ENCODE measurements at regions not wholly inside any gene's neighbourhood (a gene's known extent, or its start where the extent isn't known, plus 50 kb on each side); places are given as distances from the start of the nearest gene placed in this dataset.

GRCh38 chr6:43982084-43982625, 145.1 kb downstream of the MRPL14 start:
- TF ChIP-seq REST (IDR thresholded peaks at IDR 0.05; ENCODE audit: insufficient read depth in 1 of 2, low read depth in 2 of 2, low read length in 2 of 2) (no peak), POLR2AphosphoS5 (IDR thresholded peaks at IDR 0.05; ENCODE audit: low read depth, low read length) (no peak), FOXP2 (optimal IDR thresholded peaks at IDR 0.05; ENCODE audit: borderline replicate concordance, extremely low read depth, extremely low read length, insufficient read depth) (no peak), TAF1 (IDR thresholded peaks at IDR 0.05; ENCODE audit: borderline replicate concordance, insufficient read depth, low read length) (no peak), SIN3A (IDR thresholded peaks at IDR 0.05; ENCODE audit: borderline replicate concordance, insufficient read depth, low read length) (no peak)

DNA sequence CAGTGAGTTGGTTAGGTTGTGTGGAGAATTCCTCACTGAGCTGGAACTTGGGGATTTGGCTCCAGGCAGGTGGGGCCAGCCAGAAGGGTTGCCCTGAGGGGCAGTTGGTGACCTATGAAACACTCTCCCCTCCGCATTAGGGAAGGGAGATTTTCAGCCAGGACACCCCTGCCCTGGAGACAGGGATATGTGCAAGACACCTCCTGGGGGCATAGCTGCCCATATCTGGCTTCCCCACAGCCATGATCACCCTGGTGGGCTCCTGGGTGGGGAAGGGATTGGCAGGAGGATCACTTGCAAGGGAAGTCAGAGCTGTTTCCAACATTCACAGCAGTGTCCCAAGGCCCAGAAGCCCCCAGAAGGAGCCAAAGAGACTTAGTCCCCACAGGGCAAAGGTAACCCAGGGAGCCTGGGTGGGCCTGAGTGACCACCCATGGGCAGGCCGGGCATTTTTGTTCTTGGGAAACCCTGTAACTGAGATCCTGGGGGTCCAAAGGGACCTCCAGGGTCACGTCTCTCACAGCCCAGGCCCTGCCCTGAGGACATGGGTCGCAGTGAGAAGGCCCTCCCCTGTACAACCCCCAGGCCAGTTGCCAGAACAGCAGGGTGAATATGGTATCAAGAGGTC, 145.8 kb downstream of the MRPL14 start:
- no peak for TF ChIP-seq SIN3A (IDR thresholded peaks at IDR 0.05; ENCODE audit: borderline replicate concordance, insufficient read depth, low read length)

DNA sequence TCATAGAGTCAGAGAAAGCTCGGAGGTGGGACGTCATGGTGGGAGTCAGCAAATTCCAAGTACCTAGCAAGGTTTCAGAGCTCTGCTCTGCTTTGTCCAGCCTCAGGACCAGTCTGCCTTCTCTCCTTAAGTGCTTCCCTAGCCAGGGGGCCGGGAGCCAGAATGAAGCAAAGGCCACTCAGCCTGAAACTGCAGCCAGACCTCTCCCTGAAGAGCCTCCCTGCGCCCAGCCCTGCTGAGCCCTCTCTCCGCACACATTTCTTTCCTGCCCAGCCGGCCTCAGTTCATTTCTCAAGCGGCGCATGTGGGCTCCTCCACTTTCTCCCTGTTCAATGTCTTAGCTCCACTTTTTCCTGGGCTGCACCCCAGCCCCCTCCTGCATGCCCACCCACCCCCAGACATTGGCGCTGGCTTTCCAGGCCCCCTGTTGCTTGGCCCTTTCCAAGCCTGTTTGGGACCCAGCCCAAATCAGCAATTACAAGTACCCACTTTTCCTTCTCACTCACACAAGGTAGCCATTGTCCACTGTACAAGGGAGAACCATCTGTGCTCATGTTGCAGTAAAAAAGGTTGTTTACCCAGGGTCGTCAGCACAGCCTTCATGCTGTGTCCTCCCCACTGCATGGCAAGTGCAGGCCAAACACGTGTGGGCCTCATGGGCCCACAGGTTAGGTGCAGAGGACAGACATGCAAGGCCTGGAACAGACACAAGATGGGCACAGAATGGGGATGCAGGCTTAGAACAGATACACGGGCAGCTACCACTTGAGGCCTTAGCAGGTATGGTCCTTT, 147.1 kb downstream of the MRPL14 start:
- TF ChIP-seq TAF1 (IDR thresholded peaks at IDR 0.05; ENCODE audit: borderline replicate concordance, insufficient read depth, low read length): no peak
- TF ChIP-seq POLR2AphosphoS5 (IDR thresholded peaks at IDR 0.05; ENCODE audit: low read depth, low read length): no peak
- no peak for TF ChIP-seq FOXP2 (optimal IDR thresholded peaks at IDR 0.05; ENCODE audit: borderline replicate concordance, extremely low read depth, extremely low read length, insufficient read depth)
- TF ChIP-seq REST (IDR thresholded peaks at IDR 0.05; ENCODE audit: insufficient read depth in 1 of 2, low read depth in 2 of 2, low read length in 2 of 2): no peak
- no peak for TF ChIP-seq SIN3A (IDR thresholded peaks at IDR 0.05; ENCODE audit: borderline replicate concordance, insufficient read depth, low read length)

DNA sequence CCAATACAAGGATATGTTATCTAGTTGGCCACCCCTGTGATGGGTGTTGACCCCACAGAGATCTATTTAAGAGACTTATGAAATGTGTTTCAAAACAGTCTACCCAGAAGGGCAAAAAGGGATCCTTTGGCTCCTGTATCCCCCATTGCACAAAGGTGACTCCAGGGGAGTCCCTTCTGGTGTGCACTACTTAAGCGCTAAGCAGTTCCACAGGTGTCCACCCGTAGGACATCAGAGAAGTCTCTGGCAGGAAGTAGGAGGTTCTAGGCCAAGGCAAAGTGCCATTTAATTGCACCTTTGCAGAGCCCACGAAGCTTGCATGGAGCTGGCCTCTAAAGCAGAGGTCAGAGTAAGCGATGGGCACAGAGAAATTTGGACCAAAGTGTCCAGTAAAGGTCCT, 147.7 kb downstream of the MRPL14 start:
- TF ChIP-seq REST (IDR thresholded peaks at IDR 0.05; ENCODE audit: insufficient read depth in 1 of 2, low read depth in 2 of 2, low read length in 2 of 2) (no peak), POLR2AphosphoS5 (IDR thresholded peaks at IDR 0.05; ENCODE audit: low read depth, low read length) (no peak), TAF1 (IDR thresholded peaks at IDR 0.05; ENCODE audit: borderline replicate concordance, insufficient read depth, low read length) (no peak), FOXP2 (optimal IDR thresholded peaks at IDR 0.05; ENCODE audit: borderline replicate concordance, extremely low read depth, extremely low read length, insufficient read depth) (no peak), SIN3A (IDR thresholded peaks at IDR 0.05; ENCODE audit: borderline replicate concordance, insufficient read depth, low read length) (no peak)

GRCh38 chr6:43978473-43979346, 148.5 kb downstream of the MRPL14 start:
- TF ChIP-seq REST (IDR thresholded peaks at IDR 0.05; ENCODE audit: insufficient read depth in 1 of 2, low read depth in 2 of 2, low read length in 2 of 2) (no peak), POLR2AphosphoS5 (IDR thresholded peaks at IDR 0.05; ENCODE audit: low read depth, low read length) (no peak), SIN3A (IDR thresholded peaks at IDR 0.05; ENCODE audit: borderline replicate concordance, insufficient read depth, low read length) (no peak), TAF1 (IDR thresholded peaks at IDR 0.05; ENCODE audit: borderline replicate concordance, insufficient read depth, low read length) (no peak), FOXP2 (optimal IDR thresholded peaks at IDR 0.05; ENCODE audit: borderline replicate concordance, extremely low read depth, extremely low read length, insufficient read depth) (no peak)

Measured in PFSK-1 (cell line).